ENCODE measurements at regions not wholly inside any gene's neighbourhood (a gene's known extent, or its start where the extent isn't known, plus 50 kb on each side); places are given as distances from the start of the nearest gene placed in this dataset.

- DNase-seq: no peak
Measured at GRCh38 chr9:105828171-105828570, 133.8 kb downstream of the TMEM38B start.

GRCh38 chr9:105828596-105829213 lies 134.4 kb downstream of the TMEM38B start:
- no peak for DNase-seq

- no peak for DNase-seq
Measured at GRCh38 chr9:105830461-105830860, 136.1 kb downstream of the TMEM38B start.

DNA sequence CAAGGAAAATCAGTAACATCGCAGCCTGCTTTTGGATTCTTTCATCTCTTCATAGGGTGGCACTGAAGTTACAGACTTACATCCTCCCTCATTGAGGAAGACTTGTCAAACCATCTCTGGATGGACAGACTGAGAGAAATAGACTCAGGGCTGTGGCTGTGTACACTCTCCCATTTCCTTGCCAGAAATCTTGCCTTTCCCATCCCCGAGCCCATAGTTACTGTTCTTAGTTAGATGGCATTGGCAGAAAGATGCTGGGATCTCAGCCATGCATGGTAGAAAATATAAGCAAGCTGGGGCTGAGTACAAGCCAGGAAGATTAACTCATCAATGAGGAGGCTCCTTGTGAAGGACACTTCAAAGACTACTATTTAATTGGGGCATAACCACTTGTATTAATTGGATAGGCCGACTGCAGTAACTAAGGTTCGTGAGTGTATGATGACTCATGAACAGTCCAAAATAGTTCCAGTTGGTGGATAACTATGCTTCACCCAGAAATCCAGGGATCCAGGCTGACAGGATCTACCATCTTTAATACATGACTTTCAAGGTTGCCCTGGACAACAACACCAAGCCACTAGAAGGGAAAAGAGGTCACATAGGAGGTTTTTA lies 137.9 kb downstream of the TMEM38B start:
- DNase-seq: no peak

GRCh38 chr9:105833271-105833975 lies 139.1 kb downstream of the TMEM38B start:
- DNase-seq: no peak

DNA sequence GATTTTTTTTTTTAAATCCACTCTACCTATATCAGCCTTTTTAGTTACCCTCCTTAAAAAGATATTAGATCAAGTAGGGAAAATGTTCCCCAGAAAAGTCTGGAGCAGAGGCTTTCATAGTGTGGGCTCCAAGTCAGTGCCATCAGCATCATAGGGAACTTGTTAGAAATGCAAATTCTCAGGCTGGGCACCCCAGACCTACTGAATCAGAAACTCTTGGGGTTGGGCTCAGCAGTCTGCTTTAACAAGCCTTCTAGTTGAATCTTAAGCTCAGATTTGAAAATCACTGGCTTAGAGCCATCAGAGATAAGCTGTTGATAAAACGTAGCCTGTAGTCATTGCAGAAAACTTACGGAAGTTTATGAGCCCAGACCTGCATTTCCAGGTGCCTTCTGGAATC lies 140.1 kb downstream of the TMEM38B start:
- DNase-seq: no peak

DNA sequence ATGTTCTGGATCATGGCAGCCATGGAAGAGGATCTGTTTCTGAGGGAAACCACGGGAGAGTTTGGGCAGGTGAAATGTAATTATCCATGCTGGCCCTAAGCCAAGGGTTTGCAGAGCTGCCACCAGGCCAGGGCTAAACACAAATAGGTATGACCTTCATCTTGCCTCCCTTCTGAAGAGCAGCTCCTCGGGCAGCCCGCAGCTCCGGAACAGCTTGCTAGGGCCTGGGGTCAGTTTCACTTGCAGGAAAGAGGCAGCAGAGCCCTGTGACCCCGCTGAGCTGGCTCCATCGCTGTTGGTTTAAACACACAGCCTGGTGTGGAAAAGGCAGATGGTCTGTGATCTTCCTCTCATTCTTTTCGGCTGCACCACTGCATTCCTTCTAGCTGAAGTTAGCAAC lies 141.4 kb downstream of the TMEM38B start:
- DNase-seq: peak; percentile 82

DNA sequence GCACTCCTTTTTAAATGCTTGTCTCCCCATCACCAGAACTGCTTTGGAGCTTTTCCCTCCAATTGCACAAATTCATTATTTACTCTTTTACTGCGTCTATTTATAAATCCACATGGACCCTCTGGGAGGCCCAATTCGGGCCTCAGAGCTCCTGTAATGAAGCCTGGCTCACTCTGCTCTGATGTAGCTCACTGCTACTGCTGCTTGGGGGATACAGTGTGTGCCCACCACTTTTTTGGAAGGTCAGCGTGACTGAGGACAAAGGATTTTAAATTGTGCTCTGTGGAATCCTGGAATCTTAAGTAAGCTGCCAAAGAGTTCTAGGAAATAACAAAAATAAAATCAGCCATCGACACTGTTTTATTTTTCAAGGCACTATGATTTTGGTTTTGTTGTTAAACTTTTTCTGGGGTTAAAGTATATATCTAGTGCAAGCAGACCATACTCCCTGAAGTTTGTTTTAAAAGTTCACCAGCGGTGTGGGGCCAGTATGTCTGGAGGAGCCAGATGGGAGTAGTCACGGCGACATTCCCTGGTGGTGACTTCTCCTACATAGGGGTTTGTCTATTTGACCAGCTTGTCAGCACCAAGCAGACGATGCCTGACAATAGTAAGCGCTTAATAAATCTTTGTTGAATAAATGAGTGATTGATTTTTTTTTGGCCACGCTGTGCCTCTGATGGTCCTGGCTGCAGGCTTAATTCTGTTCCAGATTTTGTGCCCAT lies 142.8 kb downstream of the TMEM38B start:
- DNase-seq: no peak

DNA sequence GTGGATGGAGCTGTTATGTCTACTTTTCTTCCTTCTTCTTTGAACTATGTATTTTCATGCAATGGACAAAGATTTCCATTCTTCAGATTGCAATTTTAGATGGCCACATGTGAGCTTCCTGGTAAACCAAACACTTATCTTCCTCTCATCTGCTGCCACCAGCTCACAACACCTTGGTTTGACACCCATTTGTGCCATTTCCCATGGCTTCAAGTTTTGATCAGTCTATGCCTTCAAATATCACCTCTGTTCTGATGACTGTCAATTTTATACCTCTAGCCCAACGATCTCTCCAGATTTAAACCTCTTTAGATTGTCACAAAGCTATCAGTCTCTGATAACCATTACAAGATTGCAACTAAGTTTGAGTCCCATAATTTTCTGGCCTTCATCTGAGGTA lies 147.2 kb downstream of the TMEM38B start:
- no peak for DNase-seq

- peak; percentile 2 for DNase-seq
Measured at GRCh38 chr9:105842023-105842644, 147.8 kb downstream of the TMEM38B start.

DNA sequence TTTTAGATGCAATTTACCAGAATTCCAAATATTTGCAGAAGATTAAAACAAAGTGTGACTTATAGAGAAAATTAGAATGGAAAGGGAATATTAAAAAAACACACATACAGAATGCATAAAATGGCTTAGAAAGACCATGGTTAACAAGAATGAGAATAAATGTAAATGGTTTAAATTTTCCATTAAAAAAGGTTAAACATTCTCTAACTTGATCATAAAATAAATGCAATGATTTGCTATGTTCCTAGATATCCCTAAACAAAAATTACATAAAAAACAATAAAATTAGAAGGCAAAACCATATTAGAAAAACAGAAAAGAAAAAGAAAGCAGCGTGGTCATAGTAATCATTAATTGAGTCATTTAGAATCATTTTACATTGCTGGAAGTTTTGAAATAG lies 152.5 kb downstream of the TMEM38B start:
- DNase-seq: no peak

- DNase-seq: no peak
Measured at GRCh38 chr9:105850852-105851500, 156.6 kb downstream of the TMEM38B start.

- DNase-seq: no peak
Measured at GRCh38 chr9:105854026-105854782, 159.9 kb downstream of the TMEM38B start.

- DNase-seq: no peak
Measured at GRCh38 chr9:105854783-105855724, 160.7 kb downstream of the TMEM38B start.

DNA sequence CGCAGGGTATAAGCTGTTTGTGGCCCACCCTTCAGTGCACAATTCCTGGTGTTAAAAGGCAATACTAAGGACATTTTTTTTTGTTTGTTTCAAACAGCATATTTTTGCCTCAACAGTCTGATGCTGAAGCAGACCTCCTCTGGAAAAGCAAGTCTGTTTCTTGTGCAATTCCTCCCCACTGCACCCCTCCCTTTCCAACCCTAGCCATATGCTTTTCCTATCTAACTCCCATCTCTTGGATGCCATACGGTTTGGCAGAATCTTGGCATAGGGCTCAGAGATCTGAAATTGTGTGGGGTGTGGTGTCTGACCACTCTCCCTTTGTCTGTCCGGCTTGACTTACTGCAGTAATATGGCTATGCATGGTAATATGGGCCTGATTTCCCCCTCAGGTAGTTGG lies 161.6 kb downstream of the TMEM38B start:
- no peak for DNase-seq

GRCh38 chr9:105858006-105858690 lies 163.8 kb downstream of the TMEM38B start:
- no peak for DNase-seq

DNA sequence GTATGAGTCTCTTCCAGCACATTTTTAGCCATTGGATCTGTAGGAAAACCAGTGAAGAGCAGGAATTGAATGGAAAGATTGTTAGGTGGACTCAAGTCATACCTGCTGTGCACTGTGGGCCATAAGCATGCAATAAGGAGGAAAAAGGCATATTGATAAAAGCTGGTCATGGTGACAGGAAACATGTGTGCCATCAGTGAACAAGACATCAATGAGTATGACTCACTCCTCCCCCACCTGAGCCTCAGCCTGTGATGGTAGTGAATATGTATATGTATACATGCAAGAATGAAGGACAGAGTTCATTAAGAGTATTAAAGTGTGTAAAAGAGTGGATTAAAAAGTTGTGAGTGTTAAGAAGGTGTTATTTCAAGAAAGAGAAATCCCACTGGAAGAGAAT lies 164.5 kb downstream of the TMEM38B start:
- no peak for DNase-seq

DNA sequence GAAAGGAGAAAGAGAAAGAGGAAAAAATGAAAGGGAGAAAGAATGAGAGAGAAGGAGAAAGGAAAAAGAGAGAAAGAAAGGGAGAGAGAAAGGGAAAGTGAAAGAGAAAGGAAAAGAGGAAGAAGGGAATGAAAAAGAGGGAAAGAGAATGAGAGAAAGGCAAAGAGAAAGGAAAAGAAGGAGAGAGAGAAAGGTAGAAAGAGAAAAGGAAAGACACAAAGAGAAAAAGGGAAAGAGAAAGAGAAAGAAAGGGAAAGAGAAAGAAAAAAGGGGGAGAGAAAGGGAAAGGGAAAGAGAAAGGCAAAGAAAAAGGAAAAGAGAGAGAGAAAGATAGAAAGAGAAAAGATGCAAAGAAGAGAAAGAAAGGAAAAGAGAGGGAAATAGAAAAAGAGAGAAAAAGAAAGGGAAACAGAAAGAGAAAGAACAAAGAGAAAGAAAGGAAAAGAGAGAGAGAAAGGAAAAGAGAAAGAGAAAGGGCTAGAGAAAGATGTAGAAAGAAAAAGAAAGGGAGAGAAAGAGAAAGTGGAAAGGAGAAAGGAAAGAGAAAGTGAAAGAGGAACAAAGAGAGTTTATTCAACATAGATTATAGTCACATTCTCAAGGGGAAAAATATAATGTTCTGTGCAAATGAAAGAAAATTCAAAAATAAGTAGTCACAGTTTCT lies 165.2 kb downstream of the TMEM38B start:
- no peak for DNase-seq

DNA sequence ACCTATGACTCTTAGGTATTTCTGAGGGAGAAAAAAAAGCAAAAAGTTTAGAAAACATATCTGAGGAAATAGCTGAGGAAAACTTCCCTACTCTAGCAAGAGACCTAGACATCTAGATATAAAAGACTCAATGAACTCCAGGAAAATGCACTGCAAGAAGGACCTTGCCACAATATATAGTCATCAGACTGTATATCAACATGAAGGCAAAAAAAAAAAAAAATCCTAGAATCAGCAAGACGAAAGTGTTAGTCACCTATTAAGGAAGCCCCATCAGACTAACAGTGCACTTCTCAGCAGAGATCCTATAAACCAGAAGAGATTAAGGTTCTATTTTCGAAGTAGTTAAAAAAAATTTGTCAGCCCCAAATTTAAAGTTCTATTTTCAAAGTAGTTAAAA lies 166.2 kb downstream of the TMEM38B start:
- DNase-seq: no peak

DNA sequence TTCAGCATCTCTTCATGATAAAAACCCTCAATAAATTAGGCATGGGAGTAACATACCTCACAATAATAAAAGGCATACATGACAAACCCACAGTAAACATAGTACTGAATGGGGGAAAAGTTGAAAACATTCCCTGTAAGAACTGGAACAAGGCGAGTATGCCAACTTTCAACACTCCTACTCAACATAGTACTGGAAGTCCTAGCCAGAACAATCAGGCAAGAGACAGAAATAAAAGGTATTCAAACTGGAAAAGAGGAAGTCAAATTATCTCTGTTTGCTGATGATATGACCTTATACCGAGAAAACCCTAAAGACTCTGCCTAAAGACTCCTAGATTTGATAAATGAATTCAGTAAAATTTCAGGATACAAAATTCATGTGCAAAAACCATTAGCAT lies 167.6 kb downstream of the TMEM38B start:
- DNase-seq: no peak
